Activated B cell treated with CpG ODN at 0.5 μM for 24 hours (primary cell): ENCODE measurements at regions not wholly inside any gene's neighbourhood (a gene's known extent, or its start where the extent isn't known, plus 50 kb on each side); places are given as distances from the start of the nearest gene placed in this dataset.

ENCODE experiments used
- ATAC-seq: fragments of 200-7000 bp; cut with Tn5 transposase; one replicate; pipeline ENCODE4 v1.10.0; 2021; ENCODE audit warnings: low read depth, mild to moderate bottlenecking, moderate library complexity
- CTCF ChIA-PET: fragments of 350-600 bp; sonication (Branson Sonifier 250); formaldehyde crosslinking; loops from one replicate; lab custom pipeline; 2021; ENCODE audit warnings: antibody characterized with exemption; lab: Charles Lee
- POLR2A ChIA-PET: fragments of 350-600 bp; sonication (Branson Sonifier 250); formaldehyde crosslinking; loops from one replicate; lab custom pipeline; 2021; ENCODE audit warnings: antibody characterized with exemption; lab: Charles Lee
- DNase-seq: peaks from one replicate; pipeline ENCODE4 v3.0.0; 2022
- H3K27ac Mint-ChIP-seq: one replicate; pipeline ENCODE4 v1.8.0; 2020; ENCODE audit warnings: mixed read lengths
- H3K27me3 Mint-ChIP-seq: one replicate; pipeline ENCODE4 v1.8.0; 2021; ENCODE audit warnings: mixed read lengths
- H3K36me3 Mint-ChIP-seq: one replicate; pipeline ENCODE4 v1.8.0; 2021; ENCODE audit warnings: low read depth, mixed read lengths
- H3K4me1 Mint-ChIP-seq: one replicate; pipeline ENCODE4 v1.8.0; 2021; ENCODE audit warnings: mixed read lengths
- H3K4me3 Mint-ChIP-seq: one replicate; pipeline ENCODE4 v1.8.0; 2020; ENCODE audit warnings: mild to moderate bottlenecking, mixed read lengths
- H3K9me3 Mint-ChIP-seq: one replicate; pipeline ENCODE4 v1.8.0; 2020; ENCODE audit warnings: mixed read lengths
- intact Hi-C: fragments of 100-400 bp; cut with micrococcal nuclease; formaldehyde crosslinking; loops from one replicate; pipeline ENCODE4 v1.15.1; 2024
- TF ChIP-seq, protein P1 (sequence below): fragments of 200-600 bp; IDR thresholded peaks from one replicate; pipeline ENCODE4 v1.8.0; 2022; ENCODE audit warnings: antibody characterized with exemption, mild to moderate bottlenecking

DNA sequence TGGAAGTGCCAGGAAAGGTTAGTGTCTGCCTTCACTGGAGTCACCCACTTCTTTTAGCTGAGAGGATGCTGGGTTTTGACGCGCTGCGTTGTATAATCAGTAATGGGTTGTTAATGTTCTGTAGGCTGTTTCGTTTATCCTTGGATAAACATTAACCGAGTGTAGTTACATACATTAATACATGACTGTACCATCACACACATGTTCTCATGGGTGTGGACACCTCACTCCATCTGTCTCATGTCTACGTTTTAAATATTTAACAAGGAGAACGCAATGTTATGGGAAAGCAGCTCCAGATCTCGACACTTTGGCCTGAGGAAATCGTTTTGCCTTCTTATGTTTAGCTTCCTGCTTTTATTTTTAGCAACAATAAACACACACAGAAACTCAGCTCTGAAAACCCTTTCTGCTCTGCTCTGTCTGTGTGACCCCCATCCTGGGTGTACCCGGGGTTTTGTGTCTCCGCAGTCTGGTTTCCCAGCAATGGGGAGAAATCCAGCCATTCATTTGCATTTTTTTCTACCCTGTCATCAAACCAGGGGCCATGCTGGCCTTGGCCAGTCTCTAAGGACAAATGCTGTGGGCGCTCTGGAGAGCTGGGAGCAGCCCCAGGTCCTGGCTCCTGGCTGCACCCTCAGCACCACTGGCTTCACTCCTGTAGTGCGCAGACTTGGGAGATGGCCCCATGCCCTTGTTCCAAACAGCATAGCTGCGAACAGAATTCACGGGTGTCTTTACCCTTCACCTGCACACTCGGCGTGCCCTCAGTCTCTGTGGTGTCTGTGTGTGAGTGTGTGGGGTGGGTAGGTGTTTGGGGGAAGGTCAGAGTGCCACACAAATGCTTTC, 110.8 kb downstream of the ERMARD start:
- Mint-ChIP-seq H3K4me1 (no peaks in the 10 kb centered on the region), H3K27me3 (no peaks in the 10 kb centered on the region), H3K4me3 (no peak overlapping the region), H3K36me3 (no peaks in the 10 kb centered on the region), H3K9me3 (peaks cover 6% of the 10 kb centered on the region), H3K27ac (no peak overlapping the region)
- TF ChIP-seq, protein P1, sequence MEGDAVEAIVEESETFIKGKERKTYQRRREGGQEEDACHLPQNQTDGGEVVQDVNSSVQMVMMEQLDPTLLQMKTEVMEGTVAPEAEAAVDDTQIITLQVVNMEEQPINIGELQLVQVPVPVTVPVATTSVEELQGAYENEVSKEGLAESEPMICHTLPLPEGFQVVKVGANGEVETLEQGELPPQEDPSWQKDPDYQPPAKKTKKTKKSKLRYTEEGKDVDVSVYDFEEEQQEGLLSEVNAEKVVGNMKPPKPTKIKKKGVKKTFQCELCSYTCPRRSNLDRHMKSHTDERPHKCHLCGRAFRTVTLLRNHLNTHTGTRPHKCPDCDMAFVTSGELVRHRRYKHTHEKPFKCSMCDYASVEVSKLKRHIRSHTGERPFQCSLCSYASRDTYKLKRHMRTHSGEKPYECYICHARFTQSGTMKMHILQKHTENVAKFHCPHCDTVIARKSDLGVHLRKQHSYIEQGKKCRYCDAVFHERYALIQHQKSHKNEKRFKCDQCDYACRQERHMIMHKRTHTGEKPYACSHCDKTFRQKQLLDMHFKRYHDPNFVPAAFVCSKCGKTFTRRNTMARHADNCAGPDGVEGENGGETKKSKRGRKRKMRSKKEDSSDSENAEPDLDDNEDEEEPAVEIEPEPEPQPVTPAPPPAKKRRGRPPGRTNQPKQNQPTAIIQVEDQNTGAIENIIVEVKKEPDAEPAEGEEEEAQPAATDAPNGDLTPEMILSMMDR: no peak
- ChIA-PET CTCF (no interaction called here), POLR2A (no interaction called here)
- peak; percentile 4 for DNase-seq
- ATAC-seq: no peak
- intact Hi-C loops: no loop called here

DNA sequence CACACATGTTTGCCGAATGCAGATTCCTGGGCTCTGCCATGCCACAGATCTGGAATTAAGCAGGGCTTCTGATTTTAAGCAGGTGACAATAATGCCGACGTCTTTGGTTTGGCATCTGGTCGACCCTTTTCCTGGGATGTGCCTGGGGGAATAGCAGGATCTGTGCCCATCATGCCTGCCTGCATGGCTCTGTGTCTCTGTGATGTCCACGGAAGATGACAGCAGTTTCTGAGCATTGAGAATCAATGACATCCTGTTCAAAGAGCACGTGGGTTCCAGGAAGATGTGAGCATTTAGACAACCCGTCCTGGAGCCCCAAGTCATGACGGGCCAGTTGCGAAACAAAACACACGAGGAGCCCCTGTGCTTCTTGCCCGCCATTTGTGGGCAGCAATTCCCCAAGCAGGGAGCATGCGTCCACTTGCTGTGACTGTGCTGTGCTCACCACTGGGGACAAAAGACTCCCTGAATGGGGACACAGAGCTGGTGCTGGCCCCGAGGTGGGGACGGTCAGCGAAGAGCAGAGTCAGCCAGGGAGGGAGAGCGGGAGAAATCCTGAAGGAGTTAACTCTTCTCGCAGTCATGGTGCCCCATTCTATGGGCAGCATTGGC, 110.1 kb downstream of the ERMARD start:
- CTCF ChIA-PET: no interaction called here
- no peaks in the 10 kb centered on the region for H3K27me3 Mint-ChIP-seq
- POLR2A ChIA-PET: no interaction called here

GRCh38 chr6:169859978-169860703, 108.7 kb downstream of the ERMARD start:
- TF ChIP-seq, protein P1: no peak
- Mint-ChIP-seq H3K4me1 (no peaks in the 10 kb centered on the region), H3K27ac (no peak overlapping the region), H3K9me3 (peaks cover 6% of the 10 kb centered on the region), H3K36me3 (no peaks in the 10 kb centered on the region), H3K27me3 (no peaks in the 10 kb centered on the region), H3K4me3 (no peak overlapping the region)
- DNase-seq (peak; percentile 9), ATAC-seq (no peak)
- intact Hi-C loops: no loop called here
- POLR2A ChIA-PET: no interaction called here
- CTCF ChIA-PET: interaction anchor here (1.2 kb wide), 1 partner anchor 29 kb away, joined by 3 read pairs; no protein-coding TSS in a partner anchor

More for the DNA sequence above, 110.1 kb downstream of the ERMARD start:
- TF ChIP-seq, protein P1: no peak
- DNase-seq (no peak), ATAC-seq (no peak)
- H3K36me3 Mint-ChIP-seq: no peaks in the 10 kb centered on the region
- H3K4me3 Mint-ChIP-seq: no peak overlapping the region
- H3K9me3 Mint-ChIP-seq: peaks cover 6% of the 10 kb centered on the region
- no peaks in the 10 kb centered on the region for H3K4me1 Mint-ChIP-seq
- intact Hi-C loops: no loop called here
- no peak overlapping the region for H3K27ac Mint-ChIP-seq

- ChIA-PET CTCF (interaction anchor here (1.2 kb wide), 1 partner anchor 28 kb away, joined by 3 read pairs; no protein-coding TSS in a partner anchor), POLR2A (no interaction called here)
- no peaks in the 10 kb centered on the region for H3K27me3 Mint-ChIP-seq
- ATAC-seq (no peak), DNase-seq (no peak)
- H3K27ac Mint-ChIP-seq: no peak overlapping the region
- no peaks in the 10 kb centered on the region for H3K4me1 Mint-ChIP-seq
- TF ChIP-seq, protein P1: no peak
- no peaks in the 10 kb centered on the region for H3K36me3 Mint-ChIP-seq
- intact Hi-C loops: no loop called here
- peaks cover 6% of the 10 kb centered on the region for H3K9me3 Mint-ChIP-seq
- H3K4me3 Mint-ChIP-seq: no peak overlapping the region
These were observed 108.1 kb downstream of the ERMARD start for GRCh38 chr6:169859401-169859977.
